GM23338 (cell line): ENCODE measurements at regions not wholly inside any gene's neighbourhood (a gene's known extent, or its start where the extent isn't known, plus 50 kb on each side); places are given as distances from the start of the nearest gene placed in this dataset.
A peak's percentile ranks its signal among the peaks of the same experiment; 100 is the strongest.

Source experiments
- ATAC-seq: fragments of 200-7000 bp; cut with Tn5 transposase; 3 replicates; pipeline ENCODE4 v1.9.1; 2020
- DNase-seq: peaks from one replicate; pipeline ENCODE4 v3.0.0-alpha.2; 2015; ENCODE audit warnings: low spot score
- H2AFZ ChIP-seq: fragments of 200-600 bp; sonication (generic); 2 replicates; pipeline ENCODE4 v1.8.0; 2016; ENCODE audit warnings: antibody characterized with exemption, mild to moderate bottlenecking, moderate library complexity
- H3F3A ChIP-seq: fragments of 200-600 bp; sonication (generic); replicated peaks from 2 replicates; pipeline ENCODE4 v1.8.0; 2017; ENCODE audit warnings: antibody characterized with exemption, mixed run types, low read depth
- H3K27ac ChIP-seq: fragments of 200-600 bp; sonication (generic); 2 replicates; pipeline ENCODE4 v1.6.1; 2016; ENCODE audit warnings: low read depth
- H3K27me3 ChIP-seq: fragments of 200-600 bp; sonication (generic); 2 replicates; pipeline ENCODE4 v1.8.0; 2016; ENCODE audit warnings: mild to moderate bottlenecking, mixed run types, moderate library complexity; ENCODE audit not compliant: insufficient read depth
- H3K36me3 ChIP-seq: fragments of 200-600 bp; sonication (generic); 2 replicates; pipeline ENCODE4 v1.8.0; 2016; ENCODE audit warnings: mild to moderate bottlenecking; ENCODE audit not compliant: insufficient read depth
- H3K4me1 ChIP-seq: fragments of 200-600 bp; sonication (generic); 2 replicates; pipeline ENCODE4 v1.8.0; 2016; ENCODE audit warnings: mild to moderate bottlenecking, moderate library complexity; ENCODE audit not compliant: insufficient read depth
- H3K4me2 ChIP-seq: fragments of 200-600 bp; sonication (generic); 2 replicates; pipeline ENCODE4 v1.7.1; 2017; ENCODE audit warnings: mixed run types
- H3K4me3 ChIP-seq: fragments of 200-600 bp; sonication (generic); 2 replicates; pipeline ENCODE4 v1.6.1; 2016; ENCODE audit warnings: mixed run types
- H3K79me2 ChIP-seq: fragments of 200-600 bp; sonication (generic); replicated peaks from 2 replicates; pipeline ENCODE4 v1.8.0; 2017; ENCODE audit warnings: mild to moderate bottlenecking; ENCODE audit not compliant: insufficient read depth
- H3K9me2 ChIP-seq: fragments of 200-600 bp; sonication (generic); 2 replicates; pipeline ENCODE4 v1.8.0; 2017; ENCODE audit not compliant: insufficient read depth
- H4K20me1 ChIP-seq: fragments of 200-600 bp; sonication (generic); replicated peaks from 2 replicates; pipeline ENCODE4 v1.8.0; 2017; ENCODE audit warnings: mild to moderate bottlenecking; ENCODE audit not compliant: insufficient read depth
- H3K27ac Mint-ChIP-seq: 2 replicates; pipeline ENCODE4 v1.8.0; 2020; ENCODE audit warnings: inconsistent platforms, mild to moderate bottlenecking, moderate library complexity, mixed read lengths
- H3K27me3 Mint-ChIP-seq: 3 replicates; pipeline ENCODE4 v1.8.0; 2022; ENCODE audit warnings: low read depth, mild to moderate bottlenecking, moderate library complexity, mixed read lengths, inconsistent platforms; ENCODE audit not compliant: insufficient read depth, poor library complexity
- H3K36me3 Mint-ChIP-seq: 3 replicates; pipeline ENCODE4 v1.8.0; 2021; ENCODE audit warnings: low read depth, mild to moderate bottlenecking, inconsistent platforms, moderate library complexity, mixed read lengths
- H3K4me1 Mint-ChIP-seq: 3 replicates; pipeline ENCODE4 v1.8.0; 2020; ENCODE audit warnings: mild to moderate bottlenecking, inconsistent platforms, mixed read lengths
- H3K4me3 Mint-ChIP-seq: 3 replicates; pipeline ENCODE4 v1.8.0; 2021; ENCODE audit warnings: moderate library complexity, mild to moderate bottlenecking, inconsistent platforms, mixed read lengths
- H3K9me3 Mint-ChIP-seq: 3 replicates; pipeline ENCODE4 v1.8.0; 2020; ENCODE audit warnings: moderate library complexity, mild to moderate bottlenecking, inconsistent platforms, mixed read lengths
- EZH2 ChIP-seq: fragments of 200-600 bp; sonication (generic); IDR thresholded peaks from one replicate; pipeline ENCODE4 v1.8.0; 2017; ENCODE audit warnings: antibody characterized with exemption, mild to moderate bottlenecking, low read depth; ENCODE audit not compliant: unreplicated experiment
- EZH2phosphoT487 ChIP-seq: fragments of 200-600 bp; sonication (generic); IDR thresholded peaks from one replicate; pipeline ENCODE4 v1.8.1; 2018; ENCODE audit warnings: antibody characterized with exemption; ENCODE audit not compliant: unreplicated experiment
- POLR2AphosphoS5 ChIP-seq: IDR thresholded peaks from 2 replicates; pipeline ENCODE4 v1.6.1; 2016; ENCODE audit warnings: antibody characterized with exemption, low read depth
- STAT1 ChIP-seq: IDR thresholded peaks from one replicate; pipeline ENCODE4 v1.6.1; 2016; ENCODE audit warnings: antibody characterized with exemption; ENCODE audit not compliant: unreplicated experiment
- TF ChIP-seq, protein P1 (sequence below): IDR thresholded peaks from one replicate; pipeline ENCODE4 v1.6.1; 2018; ENCODE audit warnings: antibody characterized with exemption; ENCODE audit not compliant: unreplicated experiment
- TF ChIP-seq, protein P2 (sequence below): IDR thresholded peaks from 2 replicates; pipeline ENCODE4 v1.6.1; 2016; ENCODE audit warnings: antibody characterized with exemption

DNA sequence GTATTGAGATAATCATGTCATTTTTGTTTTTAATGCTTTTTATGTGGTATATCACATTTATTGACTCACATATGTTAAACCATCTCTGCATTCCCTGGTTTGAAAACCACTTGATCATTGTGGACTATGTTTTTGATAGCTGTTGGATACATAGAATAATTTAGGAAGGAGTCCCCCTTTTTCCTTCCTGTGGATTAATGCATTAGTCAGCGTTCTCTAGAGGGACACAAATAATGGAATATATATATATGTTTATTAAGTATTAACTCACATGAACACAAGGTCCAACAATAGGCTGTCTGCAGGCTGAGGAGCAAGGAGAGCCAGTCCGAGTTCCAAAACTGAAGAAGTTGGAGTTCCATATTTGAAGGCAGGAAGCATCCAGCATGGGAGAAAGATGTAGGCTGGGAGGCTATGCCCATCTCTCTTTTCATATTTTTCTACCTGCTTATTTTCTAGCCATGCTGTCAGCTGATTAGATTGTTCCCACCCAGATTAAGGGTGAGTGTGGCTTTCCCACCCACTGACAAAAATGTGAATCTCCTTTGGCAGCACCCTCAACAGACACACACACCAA is 123.8 kb downstream of the ZNF280B start:
- H3K27me3 Mint-ChIP-seq = peaks cover 98% of the 10 kb centered on the region
- no peak for DNase-seq

DNA sequence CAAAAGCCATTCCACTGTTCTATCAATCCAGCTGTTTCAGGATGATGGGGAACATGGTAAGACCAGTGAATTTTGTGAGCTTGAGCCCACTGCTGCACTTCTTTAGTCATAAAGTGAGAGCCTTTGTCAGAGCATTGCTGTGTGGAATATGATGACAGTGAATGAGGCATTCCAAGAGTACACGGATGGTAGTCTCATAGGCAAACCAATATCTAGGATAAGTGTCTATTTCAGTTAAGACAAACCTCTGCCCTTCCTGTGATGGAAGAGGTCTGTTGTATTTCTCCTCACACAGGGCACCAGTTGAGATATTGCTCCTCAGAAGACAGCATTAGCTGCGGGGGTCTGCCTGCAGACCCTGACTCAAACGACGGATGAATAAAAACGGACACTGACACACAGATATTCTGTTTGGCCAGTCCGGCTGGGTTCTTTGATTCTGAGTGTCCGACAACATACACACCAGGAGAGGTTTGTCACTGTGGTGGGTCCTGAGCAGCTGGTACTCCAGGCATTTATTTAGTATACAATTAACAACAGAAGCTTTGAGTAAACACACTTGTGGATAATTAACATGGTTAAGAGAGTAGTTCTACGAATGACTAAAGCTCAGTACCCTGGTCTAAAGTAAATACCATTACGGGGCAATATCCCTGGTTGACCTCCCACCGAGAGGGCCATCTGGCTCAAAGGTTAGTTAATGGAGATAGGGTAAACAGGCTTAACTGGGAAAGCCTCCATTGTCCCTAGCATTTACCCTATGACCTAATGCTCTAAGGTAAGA is 121.7 kb downstream of the ZNF280B start:
- no peaks in the 10 kb centered on the region for H3K9me2 ChIP-seq
- H3K27ac ChIP-seq = no peak overlapping the region
- DNase-seq = no peak
- TF ChIP-seq STAT1 (no peak), EZH2 (peak; percentile 20), EZH2phosphoT487 (no peak), POLR2AphosphoS5 (no peak)
- TF ChIP-seq, protein P1, sequence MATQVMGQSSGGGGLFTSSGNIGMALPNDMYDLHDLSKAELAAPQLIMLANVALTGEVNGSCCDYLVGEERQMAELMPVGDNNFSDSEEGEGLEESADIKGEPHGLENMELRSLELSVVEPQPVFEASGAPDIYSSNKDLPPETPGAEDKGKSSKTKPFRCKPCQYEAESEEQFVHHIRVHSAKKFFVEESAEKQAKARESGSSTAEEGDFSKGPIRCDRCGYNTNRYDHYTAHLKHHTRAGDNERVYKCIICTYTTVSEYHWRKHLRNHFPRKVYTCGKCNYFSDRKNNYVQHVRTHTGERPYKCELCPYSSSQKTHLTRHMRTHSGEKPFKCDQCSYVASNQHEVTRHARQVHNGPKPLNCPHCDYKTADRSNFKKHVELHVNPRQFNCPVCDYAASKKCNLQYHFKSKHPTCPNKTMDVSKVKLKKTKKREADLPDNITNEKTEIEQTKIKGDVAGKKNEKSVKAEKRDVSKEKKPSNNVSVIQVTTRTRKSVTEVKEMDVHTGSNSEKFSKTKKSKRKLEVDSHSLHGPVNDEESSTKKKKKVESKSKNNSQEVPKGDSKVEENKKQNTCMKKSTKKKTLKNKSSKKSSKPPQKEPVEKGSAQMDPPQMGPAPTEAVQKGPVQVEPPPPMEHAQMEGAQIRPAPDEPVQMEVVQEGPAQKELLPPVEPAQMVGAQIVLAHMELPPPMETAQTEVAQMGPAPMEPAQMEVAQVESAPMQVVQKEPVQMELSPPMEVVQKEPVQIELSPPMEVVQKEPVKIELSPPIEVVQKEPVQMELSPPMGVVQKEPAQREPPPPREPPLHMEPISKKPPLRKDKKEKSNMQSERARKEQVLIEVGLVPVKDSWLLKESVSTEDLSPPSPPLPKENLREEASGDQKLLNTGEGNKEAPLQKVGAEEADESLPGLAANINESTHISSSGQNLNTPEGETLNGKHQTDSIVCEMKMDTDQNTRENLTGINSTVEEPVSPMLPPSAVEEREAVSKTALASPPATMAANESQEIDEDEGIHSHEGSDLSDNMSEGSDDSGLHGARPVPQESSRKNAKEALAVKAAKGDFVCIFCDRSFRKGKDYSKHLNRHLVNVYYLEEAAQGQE = no peak
- no peak for ATAC-seq
- H3K4me1 ChIP-seq = no peaks in the 10 kb centered on the region
- H2AFZ ChIP-seq = no peak overlapping the region
- no peaks in the 10 kb centered on the region for H3K79me2 ChIP-seq
- H3F3A ChIP-seq = no peaks in the 10 kb centered on the region
- H3K27me3 ChIP-seq = peaks cover 100% of the 10 kb centered on the region
- no peak overlapping the region for H3K27ac Mint-ChIP-seq
- no peak overlapping the region for H3K4me3 ChIP-seq
- no peaks in the 10 kb centered on the region; the same call in 1 of the 2 replicates for H4K20me1 ChIP-seq
- no peak overlapping the region for H3K4me2 ChIP-seq
- H3K9me3 Mint-ChIP-seq = no peaks in the 10 kb centered on the region; the same call in 2 of the 3 replicates
- no peaks in the 10 kb centered on the region for H3K4me1 Mint-ChIP-seq
- peaks cover 98% of the 10 kb centered on the region for H3K27me3 Mint-ChIP-seq
- no peaks in the 10 kb centered on the region for H3K36me3 Mint-ChIP-seq
- H3K4me3 Mint-ChIP-seq = no peak overlapping the region
- H3K36me3 ChIP-seq = no peaks in the 10 kb centered on the region

More for the DNA sequence above, 123.8 kb downstream of the ZNF280B start:
- H3K4me1 ChIP-seq = no peaks in the 10 kb centered on the region
- no peak overlapping the region for H3K4me2 ChIP-seq
- no peaks in the 10 kb centered on the region for H3K79me2 ChIP-seq
- Mint-ChIP-seq H3K4me1 (no peaks in the 10 kb centered on the region; the same call in 2 of the 3 replicates), H3K36me3 (no peaks in the 10 kb centered on the region), H3K27ac (no peak overlapping the region), H3K4me3 (no peak overlapping the region), H3K9me3 (no peaks in the 10 kb centered on the region)
- no peaks in the 10 kb centered on the region; the same call in 1 of the 2 replicates for H3K36me3 ChIP-seq
- TF ChIP-seq STAT1 (no peak), EZH2 (no peak)
- TF ChIP-seq, protein P2, sequence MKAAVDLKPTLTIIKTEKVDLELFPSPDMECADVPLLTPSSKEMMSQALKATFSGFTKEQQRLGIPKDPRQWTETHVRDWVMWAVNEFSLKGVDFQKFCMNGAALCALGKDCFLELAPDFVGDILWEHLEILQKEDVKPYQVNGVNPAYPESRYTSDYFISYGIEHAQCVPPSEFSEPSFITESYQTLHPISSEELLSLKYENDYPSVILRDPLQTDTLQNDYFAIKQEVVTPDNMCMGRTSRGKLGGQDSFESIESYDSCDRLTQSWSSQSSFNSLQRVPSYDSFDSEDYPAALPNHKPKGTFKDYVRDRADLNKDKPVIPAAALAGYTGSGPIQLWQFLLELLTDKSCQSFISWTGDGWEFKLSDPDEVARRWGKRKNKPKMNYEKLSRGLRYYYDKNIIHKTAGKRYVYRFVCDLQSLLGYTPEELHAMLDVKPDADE = no peak
- H3F3A ChIP-seq = no peaks in the 10 kb centered on the region
- no peaks in the 10 kb centered on the region for H3K9me2 ChIP-seq
- H3K27me3 ChIP-seq = peaks cover 100% of the 10 kb centered on the region
- no peaks in the 10 kb centered on the region; the same call in 1 of the 2 replicates for H4K20me1 ChIP-seq
- no peak for ATAC-seq
- no peak overlapping the region for H3K27ac ChIP-seq
- H3K4me3 ChIP-seq = no peak overlapping the region
- no peak overlapping the region for H2AFZ ChIP-seq
